ENCODE measurements at regions not wholly inside any gene's neighbourhood (a gene's known extent, or its start where the extent isn't known, plus 50 kb on each side); places are given as distances from the start of the nearest gene placed in this dataset.
"Not testable (repeated sequence)": the region's sequence is repeated elsewhere in the genome, so short reads cannot be mapped to it uniquely, and the experiment has no call there.

GRCh38 chr19:33866696-33867095 is 70.0 kb downstream of the KCTD15 start:
- no peak for DNase-seq

GRCh38 chr19:33868076-33868735 is 71.5 kb downstream of the KCTD15 start:
- no peak for DNase-seq

- no peak for DNase-seq
These were observed 72.2 kb downstream of the KCTD15 start for GRCh38 chr19:33868788-33869412.

GRCh38 chr19:33870298-33870932 is 73.7 kb downstream of the KCTD15 start:
- DNase-seq, result not testable (repeated sequence)

- no peak for DNase-seq
These were observed 74.9 kb downstream of the KCTD15 start for GRCh38 chr19:33871605-33872004.

GRCh38 chr19:33872445-33873320 is 76.0 kb downstream of the KCTD15 start:
- DNase-seq, result no peak

GRCh38 chr19:33875071-33875470 is 78.4 kb downstream of the KCTD15 start:
- DNase-seq, result no peak

GRCh38 chr19:33876192-33876591 is 79.5 kb downstream of the KCTD15 start:
- DNase-seq, result no peak

- no peak for DNase-seq
These were observed 81.4 kb downstream of the KCTD15 start for GRCh38 chr19:33878030-33878544.

- no peak for DNase-seq
These were observed 82.5 kb downstream of the KCTD15 start for GRCh38 chr19:33878910-33879810.

GRCh38 chr19:33879818-33880575 is 83.3 kb downstream of the KCTD15 start:
- DNase-seq, result no peak

GRCh38 chr19:33883859-33884519 is 87.3 kb downstream of the KCTD15 start:
- no peak for DNase-seq

GRCh38 chr19:33885236-33885635 is 88.6 kb downstream of the KCTD15 start:
- DNase-seq, result no peak

GRCh38 chr19:33887891-33888290 is 91.2 kb downstream of the KCTD15 start:
- no peak for DNase-seq

- DNase-seq, result no peak
These were observed 92.0 kb downstream of the KCTD15 start for GRCh38 chr19:33888665-33889064.

- DNase-seq, result no peak
These were observed 93.9 kb downstream of the KCTD15 start for GRCh38 chr19:33890569-33890968.

GRCh38 chr19:33891773-33892172 is 95.1 kb downstream of the KCTD15 start:
- no peak for DNase-seq

- DNase-seq, result no peak
These were observed 98.1 kb downstream of the KCTD15 start for GRCh38 chr19:33894787-33895186.

- DNase-seq, result no peak
These were observed 98.7 kb downstream of the KCTD15 start for GRCh38 chr19:33895366-33895765.

- DNase-seq, result no peak
These were observed 101.5 kb downstream of the KCTD15 start for GRCh38 chr19:33898062-33898677.

Measured in activated gamma-delta T cell treated with Interleukin-2 at 50 U/mL for 16 hours (primary cell).